GM19397 (cell line): ENCODE measurements at regions not wholly inside any gene's neighbourhood (a gene's known extent, or its start where the extent isn't known, plus 50 kb on each side); places are given as distances from the start of the nearest gene placed in this dataset.
"Not testable (repeated sequence)": the region's sequence is repeated elsewhere in the genome, so short reads cannot be mapped to it uniquely, and the experiment has no call there.

ENCODE experiments used
- ATAC-seq: cut with Tn5 transposase; IDR thresholded peaks from one replicate; pipeline ENCODE4 v1.9.1; 2021; ENCODE audit warnings: mild to moderate bottlenecking, moderate library complexity; ENCODE audit not compliant: unreplicated experiment

- ATAC-seq = no peak
Observed at GRCh38 chr20:28562510-28562898, 2695.0 kb upstream of the DEFB115 start.

DNA sequence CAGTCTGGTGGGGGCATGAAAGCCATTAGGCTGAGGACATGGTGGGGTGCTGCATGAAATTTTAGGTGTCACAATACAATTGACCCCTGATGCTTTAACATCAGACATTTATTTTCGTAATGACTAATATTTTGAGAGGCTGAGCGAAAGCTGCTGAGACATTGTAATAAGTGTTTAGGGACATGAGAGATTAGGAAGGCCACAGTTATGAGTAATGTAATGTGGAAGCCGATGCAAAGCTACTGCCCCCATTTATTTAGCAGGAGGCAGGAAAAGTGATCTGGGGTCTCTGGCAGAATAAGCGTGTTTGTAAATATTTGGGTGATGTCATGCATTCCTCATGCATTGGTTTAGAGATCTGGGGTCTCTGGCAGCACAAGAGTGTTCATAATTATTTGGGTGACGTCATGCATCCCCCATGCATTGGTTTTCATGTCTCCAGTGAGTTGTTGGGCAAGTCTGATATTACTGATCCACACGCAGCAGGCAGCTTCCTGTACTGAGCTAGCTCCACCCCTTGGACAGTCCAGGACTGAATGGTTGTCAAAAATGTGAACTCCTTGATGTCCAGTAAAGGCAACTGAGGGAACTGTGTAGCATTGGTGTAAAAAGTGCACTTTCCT lies 2694.5 kb upstream of the DEFB115 start:
- ATAC-seq = not testable (repeated sequence)

- not testable (repeated sequence) for ATAC-seq
Observed at GRCh38 chr20:28564024-28564423, 2693.4 kb upstream of the DEFB115 start.

GRCh38 chr20:28564688-28565463 lies 2692.6 kb upstream of the DEFB115 start:
- not testable (repeated sequence) for ATAC-seq

DNA sequence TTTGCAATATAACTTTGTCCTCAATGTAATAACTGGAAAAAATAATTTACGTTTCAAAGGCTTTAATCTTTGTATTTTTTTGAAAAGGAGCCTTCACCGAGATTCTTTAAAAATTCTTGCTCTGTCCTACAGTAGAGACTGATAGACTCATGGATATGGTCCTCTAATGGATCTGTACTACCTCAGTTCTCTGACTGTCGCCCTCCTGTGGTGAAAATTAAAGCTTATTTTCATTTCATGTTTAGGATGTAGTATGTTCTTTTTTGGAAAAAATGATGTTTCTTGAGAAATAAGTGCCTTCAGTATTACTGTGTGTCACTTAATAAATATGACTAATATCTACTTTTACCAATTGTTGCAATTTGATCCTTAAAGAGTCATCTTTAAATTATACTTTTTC lies 2681.5 kb upstream of the DEFB115 start:
- ATAC-seq = not testable (repeated sequence)

DNA sequence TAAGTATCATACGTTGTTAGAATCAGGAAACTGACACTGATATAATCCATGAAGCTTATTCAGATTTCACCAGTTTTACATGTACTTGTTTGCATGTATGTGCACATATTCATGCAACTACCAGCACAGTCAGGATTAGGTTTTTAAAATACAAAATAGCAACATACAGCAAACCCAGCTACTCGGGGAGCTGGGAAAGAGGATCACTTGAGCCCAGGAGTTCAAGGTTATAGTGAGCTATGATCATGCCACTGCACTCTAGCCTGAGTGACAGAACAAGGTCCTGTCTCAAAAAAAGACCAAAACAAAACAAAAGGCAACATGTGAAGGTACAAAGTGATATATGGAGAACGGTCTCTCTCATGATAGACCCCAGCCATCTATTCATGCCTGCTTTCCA lies 2665.8 kb upstream of the DEFB115 start:
- not testable (repeated sequence) for ATAC-seq

DNA sequence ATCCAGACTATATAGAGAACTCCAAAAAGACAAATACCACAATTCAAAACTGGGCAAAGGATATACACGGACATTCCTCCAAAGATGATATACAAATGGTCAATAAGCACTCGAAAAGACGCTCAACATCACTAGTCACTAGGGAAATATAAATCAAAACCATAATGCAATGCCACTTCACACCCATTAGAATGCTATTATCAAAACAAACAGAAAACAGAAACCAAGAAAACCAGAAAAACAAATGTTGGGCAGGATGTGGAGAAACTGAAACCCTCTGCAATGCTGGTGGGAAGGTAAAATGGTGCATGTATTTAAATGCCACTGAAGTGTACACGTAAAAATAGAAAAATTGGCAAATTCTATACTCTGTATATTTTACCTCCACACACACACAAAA lies 2664.1 kb upstream of the DEFB115 start:
- ATAC-seq = not testable (repeated sequence)

DNA sequence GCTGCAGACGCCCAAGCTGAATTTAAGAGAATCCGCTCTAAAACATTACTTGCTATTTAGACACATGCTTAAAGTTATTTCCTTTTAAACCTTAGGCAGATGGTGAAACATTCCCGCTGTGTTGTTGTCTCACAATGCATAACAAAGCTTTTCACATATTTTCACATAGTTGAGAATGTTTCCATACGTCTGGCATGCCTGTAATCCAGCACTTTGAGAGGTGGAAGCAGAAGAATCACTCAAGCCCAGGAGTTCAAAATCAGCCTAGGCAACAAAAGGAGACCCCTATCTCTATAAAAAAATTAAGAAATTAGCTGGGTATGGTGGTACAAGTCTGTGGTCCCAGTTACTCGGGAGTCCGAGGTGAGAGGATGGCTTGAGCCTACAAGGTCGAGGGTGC lies 2663.0 kb upstream of the DEFB115 start:
- not testable (repeated sequence) for ATAC-seq

DNA sequence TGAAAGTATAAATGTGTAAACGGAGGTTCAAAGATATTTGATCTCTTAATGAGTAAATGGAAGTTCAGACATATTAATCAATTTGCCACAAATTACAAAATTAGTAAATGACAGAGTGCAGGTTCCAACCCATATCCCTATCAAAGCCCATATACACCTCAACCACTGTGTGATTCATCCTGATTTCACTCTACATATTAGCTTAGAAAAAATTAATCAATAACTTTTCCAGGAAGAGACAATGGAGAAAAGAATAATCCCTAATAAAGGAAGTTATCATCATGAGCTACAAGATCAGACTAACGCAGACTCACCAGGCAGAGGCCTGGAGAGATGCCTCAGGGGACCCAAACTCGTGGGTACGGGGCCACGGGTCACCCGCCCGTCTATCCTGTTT lies 2655.5 kb upstream of the DEFB115 start:
- not testable (repeated sequence) for ATAC-seq

DNA sequence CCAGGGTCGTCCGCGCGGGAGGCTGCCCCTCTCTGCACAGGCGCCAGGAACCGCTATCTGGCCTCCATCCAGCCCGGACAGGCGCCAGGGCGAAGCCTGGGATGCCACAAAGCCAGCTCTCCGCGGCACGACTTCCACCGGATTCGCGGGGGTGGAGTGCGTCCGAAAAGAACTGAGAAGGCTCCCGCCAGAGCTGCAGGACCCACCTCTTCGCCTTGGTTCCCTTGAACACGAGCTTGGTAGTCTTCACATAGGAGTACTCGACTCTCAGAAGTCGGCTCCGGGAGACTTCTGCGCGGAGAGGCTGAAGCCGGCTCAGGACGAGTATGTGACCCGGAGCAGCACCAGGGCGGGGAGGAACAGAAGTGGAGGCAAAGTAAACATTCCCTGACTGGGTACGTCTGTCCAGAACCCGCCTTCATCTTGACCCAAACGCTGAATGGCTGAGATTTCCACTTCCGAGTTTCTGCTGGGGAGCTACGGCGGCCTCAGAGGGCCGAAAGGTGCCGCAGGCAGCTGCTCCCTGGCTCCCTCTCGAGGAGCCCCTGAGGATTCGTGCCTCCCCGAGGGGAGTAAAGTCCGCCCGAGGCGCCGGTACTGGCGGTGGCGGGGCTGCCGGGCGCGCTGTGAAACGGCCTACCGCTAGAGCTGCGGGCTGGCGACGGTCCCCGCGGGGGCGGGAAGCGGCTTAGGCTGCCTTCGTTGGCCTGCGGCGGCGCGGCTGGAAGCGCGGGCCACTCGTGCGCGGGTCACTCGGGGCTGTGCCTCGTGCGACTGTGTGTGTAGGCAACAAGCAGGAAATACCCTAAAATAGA lies 2654.9 kb upstream of the DEFB115 start:
- peak; percentile 99 for ATAC-seq

DNA sequence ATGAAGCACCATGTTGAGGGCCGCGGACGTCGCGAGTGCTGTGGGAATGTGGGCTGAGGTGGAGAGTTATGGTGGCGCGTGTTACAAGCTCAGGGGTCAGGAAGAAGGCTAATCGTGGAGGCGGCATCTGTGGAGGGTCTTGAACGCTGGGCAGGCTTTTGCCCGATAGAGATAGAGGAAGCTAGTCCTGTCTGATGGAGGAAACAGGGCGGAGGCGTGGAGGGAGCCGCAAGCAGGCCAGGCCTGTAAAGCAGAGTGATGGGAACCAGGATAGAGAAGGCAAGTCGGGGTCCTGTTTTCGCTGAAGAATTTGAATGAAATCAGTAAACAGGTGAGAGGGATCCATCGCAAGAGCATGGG lies 2654.3 kb upstream of the DEFB115 start:
- ATAC-seq = not testable (repeated sequence)

- ATAC-seq = no peak
Observed at GRCh38 chr20:28616354-28616753, 2641.1 kb upstream of the DEFB115 start.

DNA sequence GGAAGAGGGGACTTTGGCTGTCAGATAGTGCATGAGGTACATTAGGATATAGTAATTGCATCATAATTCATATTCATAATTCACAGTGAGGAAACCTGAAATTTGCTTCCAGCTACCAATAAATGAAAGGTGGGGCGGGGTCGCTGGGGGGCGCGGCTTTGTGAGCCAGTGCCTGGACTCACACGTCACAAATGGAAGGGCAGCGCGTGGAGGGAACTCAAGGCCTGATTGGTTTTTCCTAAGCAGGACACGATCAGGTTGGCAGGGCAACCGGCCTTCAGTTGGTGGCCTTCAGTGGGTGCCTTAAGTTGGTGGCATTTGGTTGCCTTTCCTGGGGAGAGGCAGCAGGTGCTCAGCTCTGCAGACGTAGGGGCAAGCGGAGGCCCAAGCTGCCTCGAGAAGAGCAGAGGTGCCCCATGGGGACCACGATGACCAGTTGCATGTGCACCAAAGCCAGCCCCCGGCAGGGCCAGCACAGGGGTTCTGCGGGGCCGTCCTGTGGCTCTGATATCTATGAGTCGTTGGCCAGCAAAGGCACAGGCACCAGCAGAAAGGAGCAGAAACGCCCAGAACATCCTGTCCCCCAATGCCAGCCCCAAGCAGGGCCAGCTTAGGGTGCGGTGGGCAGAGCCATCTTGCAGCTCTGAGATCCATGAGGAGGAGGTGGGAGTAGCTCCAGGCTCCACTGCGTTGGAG lies 2637.4 kb upstream of the DEFB115 start:
- ATAC-seq = not testable (repeated sequence)

GRCh38 chr20:28625112-28625511 lies 2632.4 kb upstream of the DEFB115 start:
- ATAC-seq = not testable (repeated sequence)

DNA sequence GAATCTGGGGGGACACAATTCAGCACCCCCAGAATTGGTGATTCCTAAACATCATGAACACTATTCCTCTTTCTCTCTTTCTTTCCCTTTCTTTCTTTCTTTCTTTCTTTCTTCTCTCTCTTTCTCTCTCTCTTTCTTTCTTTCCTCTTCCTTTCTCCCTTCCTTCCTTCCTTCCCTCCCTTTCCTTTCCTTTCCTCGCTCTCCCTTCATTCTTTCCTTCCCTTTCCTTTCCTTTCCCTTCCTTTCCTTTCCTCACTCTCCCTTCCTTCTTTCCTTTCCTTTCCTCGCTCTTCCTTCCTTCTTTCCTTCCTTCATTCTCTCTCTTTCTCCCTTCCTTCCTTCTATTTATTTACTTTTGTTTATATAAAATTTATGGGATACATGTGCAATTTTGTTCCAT lies 2616.6 kb upstream of the DEFB115 start:
- ATAC-seq = not testable (repeated sequence)
